ENCODE measurements at regions not wholly inside any gene's neighbourhood (a gene's known extent, or its start where the extent isn't known, plus 50 kb on each side); places are given as distances from the start of the nearest gene placed in this dataset.

DNA sequence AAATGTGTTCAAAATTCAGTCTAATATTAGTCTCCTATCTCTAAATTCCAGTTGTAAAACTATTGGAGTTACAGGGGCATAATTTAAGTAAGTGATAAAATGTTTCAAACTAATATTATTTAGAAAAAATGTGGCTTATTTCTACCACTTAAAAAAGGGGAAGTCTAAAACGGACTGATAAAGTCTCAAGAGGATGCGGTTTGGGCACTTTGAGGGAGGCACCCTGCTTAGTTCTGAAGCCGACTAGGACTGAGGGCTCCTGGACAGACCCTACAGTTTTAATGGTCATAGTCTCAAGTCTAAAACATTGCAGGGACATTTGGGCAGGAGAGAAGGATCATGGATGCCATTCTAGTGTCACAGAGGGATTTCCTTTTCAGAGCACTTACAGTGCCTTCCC lies 566.3 kb downstream of the NR2F2 start:
- Histone ChIP-seq H3K9ac (ENCODE audit: control insufficient read depth, extremely low read depth, insufficient read depth, low read length) (no peak overlapping the region), H3K27ac (ENCODE audit: control insufficient read depth, insufficient read depth, low read length) (no peak overlapping the region), H3K4me3 (ENCODE audit: control insufficient read depth in 2 of 3, extremely low read depth in 1 of 3, insufficient read depth in 2 of 3, low read depth in 1 of 3, low read length in 3 of 3) (no peak overlapping the region), H3K36me3 (ENCODE audit: control insufficient read depth in 2 of 2, extremely low read depth in 1 of 2, insufficient read depth in 2 of 2, low read length in 2 of 2) (no peaks in the 10 kb centered on the region), H3K27me3 (ENCODE audit: control insufficient read depth, extremely low read depth, insufficient read depth, low read length) (no peaks in the 10 kb centered on the region), H4K20me1 (ENCODE audit: control insufficient read depth, extremely low read depth, insufficient read depth, low read length) (no peaks in the 10 kb centered on the region), H3K4me2 (ENCODE audit: control insufficient read depth, extremely low read depth, insufficient read depth, low read depth, low read length) (no peak overlapping the region), H3K9me1 (ENCODE audit: control insufficient read depth, extremely low read depth, insufficient read depth, low read length) (no peaks in the 10 kb centered on the region), H3K4me1 (ENCODE audit: control insufficient read depth, extremely low read depth, insufficient read depth, low read length) (no peaks in the 10 kb centered on the region), H3K79me2 (ENCODE audit: control insufficient read depth, insufficient read depth, low read length) (no peaks in the 10 kb centered on the region), H3K9me3 (ENCODE audit: control insufficient read depth, low read depth, low read length) (peaks cover 4% of the 10 kb centered on the region), H2AFZ (ENCODE audit: control insufficient read depth, low read length) (no peak overlapping the region)
- dilution Hi-C loops (cut with MboI; ENCODE audit: extremely low pct_ligation_motif_present, low sequenced_read_pairs) = no loop called here
- no peak for FAIRE-seq
- no peak for DNase-seq (ENCODE audit: low read depth, low spot score)
- no peak for TF ChIP-seq EZH2 (IDR thresholded peaks at IDR 0.05; ENCODE audit: low read length)
- TF ChIP-seq, protein P1, sequence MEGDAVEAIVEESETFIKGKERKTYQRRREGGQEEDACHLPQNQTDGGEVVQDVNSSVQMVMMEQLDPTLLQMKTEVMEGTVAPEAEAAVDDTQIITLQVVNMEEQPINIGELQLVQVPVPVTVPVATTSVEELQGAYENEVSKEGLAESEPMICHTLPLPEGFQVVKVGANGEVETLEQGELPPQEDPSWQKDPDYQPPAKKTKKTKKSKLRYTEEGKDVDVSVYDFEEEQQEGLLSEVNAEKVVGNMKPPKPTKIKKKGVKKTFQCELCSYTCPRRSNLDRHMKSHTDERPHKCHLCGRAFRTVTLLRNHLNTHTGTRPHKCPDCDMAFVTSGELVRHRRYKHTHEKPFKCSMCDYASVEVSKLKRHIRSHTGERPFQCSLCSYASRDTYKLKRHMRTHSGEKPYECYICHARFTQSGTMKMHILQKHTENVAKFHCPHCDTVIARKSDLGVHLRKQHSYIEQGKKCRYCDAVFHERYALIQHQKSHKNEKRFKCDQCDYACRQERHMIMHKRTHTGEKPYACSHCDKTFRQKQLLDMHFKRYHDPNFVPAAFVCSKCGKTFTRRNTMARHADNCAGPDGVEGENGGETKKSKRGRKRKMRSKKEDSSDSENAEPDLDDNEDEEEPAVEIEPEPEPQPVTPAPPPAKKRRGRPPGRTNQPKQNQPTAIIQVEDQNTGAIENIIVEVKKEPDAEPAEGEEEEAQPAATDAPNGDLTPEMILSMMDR (optimal IDR thresholded peaks at IDR 0.05 in 1 of 3, IDR thresholded peaks at IDR 0.05 in 1 of 3, conservative IDR thresholded peaks at IDR 0.05 in 1 of 3; ENCODE audit: extremely low read depth in 1 of 3, insufficient read depth in 2 of 3, low read length in 3 of 3) = no peak

GRCh38 chr15:96914081-96914480 lies 583.6 kb downstream of the NR2F2 start:
- TF ChIP-seq EZH2 (IDR thresholded peaks at IDR 0.05; ENCODE audit: low read length) = no peak
- TF ChIP-seq, protein P1 (optimal IDR thresholded peaks at IDR 0.05 in 1 of 3, IDR thresholded peaks at IDR 0.05 in 1 of 3, conservative IDR thresholded peaks at IDR 0.05 in 1 of 3; ENCODE audit: extremely low read depth in 1 of 3, insufficient read depth in 2 of 3, low read length in 3 of 3) = no peak
- no peaks in the 10 kb centered on the region for H4K20me1 ChIP-seq (ENCODE audit: control insufficient read depth, extremely low read depth, insufficient read depth, low read length)
- H3K4me3 ChIP-seq (ENCODE audit: control insufficient read depth in 2 of 3, extremely low read depth in 1 of 3, insufficient read depth in 2 of 3, low read depth in 1 of 3, low read length in 3 of 3) = no peak overlapping the region
- no peak overlapping the region for H2AFZ ChIP-seq (ENCODE audit: control insufficient read depth, low read length)
- DNase-seq (ENCODE audit: low read depth, low spot score) = no peak
- dilution Hi-C loops (cut with MboI; ENCODE audit: extremely low pct_ligation_motif_present, low sequenced_read_pairs) = no loop called here
- no peaks in the 10 kb centered on the region for H3K79me2 ChIP-seq (ENCODE audit: control insufficient read depth, insufficient read depth, low read length)
- no peak overlapping the region for H3K9ac ChIP-seq (ENCODE audit: control insufficient read depth, extremely low read depth, insufficient read depth, low read length)
- no peaks in the 10 kb centered on the region for H3K27me3 ChIP-seq (ENCODE audit: control insufficient read depth, extremely low read depth, insufficient read depth, low read length)
- no peaks in the 10 kb centered on the region for H3K36me3 ChIP-seq (ENCODE audit: control insufficient read depth in 2 of 2, extremely low read depth in 1 of 2, insufficient read depth in 2 of 2, low read length in 2 of 2)
- H3K4me2 ChIP-seq (ENCODE audit: control insufficient read depth, extremely low read depth, insufficient read depth, low read depth, low read length) = no peak overlapping the region
- no peaks in the 10 kb centered on the region for H3K9me3 ChIP-seq (ENCODE audit: control insufficient read depth, low read depth, low read length)
- H3K4me1 ChIP-seq (ENCODE audit: control insufficient read depth, extremely low read depth, insufficient read depth, low read length) = no peaks in the 10 kb centered on the region
- H3K27ac ChIP-seq (ENCODE audit: control insufficient read depth, insufficient read depth, low read length) = no peak overlapping the region
- H3K9me1 ChIP-seq (ENCODE audit: control insufficient read depth, extremely low read depth, insufficient read depth, low read length) = no peaks in the 10 kb centered on the region
- no peak for FAIRE-seq
